Esophagus muscularis mucosa (tissue), 4 donors: ENCODE measurements at regions not wholly inside any gene's neighbourhood (a gene's known extent, or its start where the extent isn't known, plus 50 kb on each side); places are given as distances from the start of the nearest gene placed in this dataset.

ENCODE experiments used
- CTCF ChIP-seq, 3 experiments: fragments of 200-600 bp in 2 of 3; fragments of 450-650 bp in 1 of 3; sonication (generic) in 2 of 3; IDR thresholded peaks; one replicate each; pipeline ENCODE4 v1.5.1; 2017 to 2019; ENCODE audit warnings: antibody characterized with exemption in 3 of 3, mild to moderate bottlenecking in 2 of 3, moderate library complexity in 1 of 3
- EP300 ChIP-seq: sonication (generic); formaldehyde crosslinking; IDR thresholded peaks from one replicate; pipeline ENCODE4 v1.6.1; 2017; ENCODE audit warnings: antibody characterized with exemption
- POLR2A ChIP-seq: fragments of 450-650 bp; IDR thresholded peaks from one replicate; pipeline ENCODE4 v1.6.1; 2017; ENCODE audit warnings: antibody characterized with exemption, moderate library complexity, mild to moderate bottlenecking, low read depth
- POLR2AphosphoS5 ChIP-seq, 2 donors: sonication (generic); formaldehyde crosslinking; IDR thresholded peaks; one replicate each; pipeline ENCODE4 v1.6.1; 2017; ENCODE audit warnings: antibody characterized with exemption in 2 of 2

GRCh38 chr5:167346461-167346860 lies 945.0 kb upstream of the WWC1 start:
- TF ChIP-seq POLR2AphosphoS5 (IDR thresholded peaks at IDR 0.05) (no peak), CTCF (IDR thresholded peaks at IDR 0.05) (no peak), POLR2A (no peak), EP300 (no peak)
